ENCODE measurements at regions not wholly inside any gene's neighbourhood (a gene's known extent, or its start where the extent isn't known, plus 50 kb on each side); places are given as distances from the start of the nearest gene placed in this dataset.

GRCh38 chr18:27789406-27789805 is 387.5 kb downstream of the CDH2 start:
- no peak for TF ChIP-seq CTCF (conservative IDR thresholded peaks at IDR 0.05 in 1 of 2, IDR thresholded peaks at IDR 0.05 in 1 of 2; ENCODE audit: low read depth in 1 of 2, low read length in 2 of 2)
- TF ChIP-seq EZH2 (IDR thresholded peaks at IDR 0.05; ENCODE audit: low read length, missing control alignments), result no peak

Measured in fibroblast of lung (primary cell).